ENCODE measurements at regions not wholly inside any gene's neighbourhood (a gene's known extent, or its start where the extent isn't known, plus 50 kb on each side); places are given as distances from the start of the nearest gene placed in this dataset.

GRCh38 chr4:64489628-64490027 lies 80.4 kb upstream of the TECRL start:
- TF ChIP-seq ZBTB7A (IDR thresholded peaks at IDR 0.05; ENCODE audit: low read depth): no peak
- TF ChIP-seq FOXM1 (IDR thresholded peaks at IDR 0.05; ENCODE audit: borderline replicate concordance, low read depth): no peak
- no peak for TF ChIP-seq TCF12 (IDR thresholded peaks at IDR 0.05; ENCODE audit: low read depth)
- TF ChIP-seq CREB1 (IDR thresholded peaks at IDR 0.05; ENCODE audit: low read depth): no peak
- no peak for TF ChIP-seq EP300 (IDR thresholded peaks at IDR 0.05; ENCODE audit: borderline replicate concordance)
- TF ChIP-seq TEAD4 (IDR thresholded peaks at IDR 0.05): no peak
- TF ChIP-seq MAX (IDR thresholded peaks at IDR 0.05): no peak
- TF ChIP-seq EGR1 (IDR thresholded peaks at IDR 0.05): no peak
- TF ChIP-seq REST (IDR thresholded peaks at IDR 0.05; ENCODE audit: low read depth): no peak
- TF ChIP-seq YY1 (IDR thresholded peaks at IDR 0.05; ENCODE audit: low read depth): no peak
- TF ChIP-seq RAD21 (IDR thresholded peaks at IDR 0.05; ENCODE audit: low read depth): no peak
- TF ChIP-seq USF1 (IDR thresholded peaks at IDR 0.05): no peak
- no peak for TF ChIP-seq CEBPB (IDR thresholded peaks at IDR 0.05)
- TF ChIP-seq NFIC (IDR thresholded peaks at IDR 0.05): no peak
- TF ChIP-seq TAF1 (IDR thresholded peaks at IDR 0.05; ENCODE audit: low read depth): no peak

GRCh38 chr4:64479338-64479737 lies 70.1 kb upstream of the TECRL start:
- no peak for TF ChIP-seq EP300 (IDR thresholded peaks at IDR 0.05; ENCODE audit: borderline replicate concordance)
- TF ChIP-seq EGR1 (IDR thresholded peaks at IDR 0.05): no peak
- no peak for TF ChIP-seq TEAD4 (IDR thresholded peaks at IDR 0.05)
- TF ChIP-seq NFIC (IDR thresholded peaks at IDR 0.05): no peak
- no peak for TF ChIP-seq FOXM1 (IDR thresholded peaks at IDR 0.05; ENCODE audit: borderline replicate concordance, low read depth)
- TF ChIP-seq CEBPB (IDR thresholded peaks at IDR 0.05): no peak
- no peak for TF ChIP-seq REST (IDR thresholded peaks at IDR 0.05; ENCODE audit: low read depth)
- TF ChIP-seq ZBTB7A (IDR thresholded peaks at IDR 0.05; ENCODE audit: low read depth): no peak
- TF ChIP-seq USF1 (IDR thresholded peaks at IDR 0.05): no peak
- no peak for TF ChIP-seq YY1 (IDR thresholded peaks at IDR 0.05; ENCODE audit: low read depth)
- no peak for TF ChIP-seq RAD21 (IDR thresholded peaks at IDR 0.05; ENCODE audit: low read depth)

- TF ChIP-seq CEBPB (IDR thresholded peaks at IDR 0.05) (no peak), TCF12 (IDR thresholded peaks at IDR 0.05; ENCODE audit: low read depth) (no peak), CREB1 (IDR thresholded peaks at IDR 0.05; ENCODE audit: low read depth) (no peak), TAF1 (IDR thresholded peaks at IDR 0.05; ENCODE audit: low read depth) (no peak), EP300 (IDR thresholded peaks at IDR 0.05; ENCODE audit: borderline replicate concordance) (no peak), EGR1 (IDR thresholded peaks at IDR 0.05) (no peak), ZBTB7A (IDR thresholded peaks at IDR 0.05; ENCODE audit: low read depth) (no peak), RAD21 (IDR thresholded peaks at IDR 0.05; ENCODE audit: low read depth) (no peak), REST (IDR thresholded peaks at IDR 0.05; ENCODE audit: low read depth) (no peak), YY1 (IDR thresholded peaks at IDR 0.05; ENCODE audit: low read depth) (no peak), USF1 (IDR thresholded peaks at IDR 0.05) (no peak), MAX (IDR thresholded peaks at IDR 0.05) (no peak)
These were observed 67.9 kb upstream of the TECRL start for GRCh38 chr4:64477127-64477526.

- TF ChIP-seq FOXM1 (IDR thresholded peaks at IDR 0.05; ENCODE audit: borderline replicate concordance, low read depth): no peak
- no peak for TF ChIP-seq USF1 (IDR thresholded peaks at IDR 0.05)
- no peak for TF ChIP-seq EGR1 (IDR thresholded peaks at IDR 0.05)
- no peak for TF ChIP-seq NFIC (IDR thresholded peaks at IDR 0.05)
- TF ChIP-seq ZBTB7A (IDR thresholded peaks at IDR 0.05; ENCODE audit: low read depth): no peak
- no peak for TF ChIP-seq TAF1 (IDR thresholded peaks at IDR 0.05; ENCODE audit: low read depth)
- TF ChIP-seq MAX (IDR thresholded peaks at IDR 0.05): no peak
- no peak for TF ChIP-seq REST (IDR thresholded peaks at IDR 0.05; ENCODE audit: low read depth)
- TF ChIP-seq EP300 (IDR thresholded peaks at IDR 0.05; ENCODE audit: borderline replicate concordance): no peak
- TF ChIP-seq TCF12 (IDR thresholded peaks at IDR 0.05; ENCODE audit: low read depth): no peak
These were observed 56.0 kb upstream of the TECRL start for GRCh38 chr4:64465263-64465662.
